ENCODE measurements at regions not wholly inside any gene's neighbourhood (a gene's known extent, or its start where the extent isn't known, plus 50 kb on each side); places are given as distances from the start of the nearest gene placed in this dataset.

- no peaks in the 10 kb centered on the region for H3K9me3 ChIP-seq
- FAIRE-seq (no peak), ATAC-seq (no peak), DNase-seq (ENCODE audit: low read depth in 1 of 2, low spot score in 1 of 2) (no peak)
- ChIA-PET POLR2A (no interaction called here), CTCF (interaction anchor here (1.1 kb wide), 1 partner anchor 13 kb away, joined by 3 read pairs; no protein-coding TSS in a partner anchor)
- H3K4me3 ChIP-seq: no peak overlapping the region
- no peak overlapping the region for H3K4me2 ChIP-seq
- H3K4me1 ChIP-seq: peaks cover 8% of the 10 kb centered on the region; the same call in 1 of the 3 replicates
- TF ChIP-seq RNF2 (IDR thresholded peaks at IDR 0.05; ENCODE audit: borderline replicate concordance, low read depth) (no peak), CBX8 (IDR thresholded peaks at IDR 0.05) (no peak), CEBPB (IDR thresholded peaks at IDR 0.05) (no peak), CTCF (IDR thresholded peaks at IDR 0.05) (no peak), MYC (IDR thresholded peaks at IDR 0.05; ENCODE audit: borderline replicate concordance, low read length) (no peak)
- 79% methylated on average over 1 of the region's 1 CpG for WGBS (ENCODE audit: missing lambda C conversion rate)
- peak overlapping the region in 1 of 2 experiments; percentile 32; a peak in 1 of 6 replicates for H3K27ac ChIP-seq
Measured at GRCh38 chr5:71891406-71891805, 172.3 kb downstream of the CARTPT start.

- FAIRE-seq (no peak), DNase-seq (ENCODE audit: low read depth in 1 of 2, low spot score in 1 of 2) (peak in 1 of 2 experiments; percentile 26), ATAC-seq (peak in 1 of 2 experiments; percentile 32; a peak in 2 of 6 replicates)
- Histone ChIP-seq H3K9me3 (no peaks in the 10 kb centered on the region), H3K27ac (peak overlapping the region; percentile 12 to 32; a peak in 1 of 6 replicates), H3K4me3 (no peak overlapping the region), H3K4me2 (0 out of 3 replicates have a peak overlapping the region, but pooled peaks have one; percentile 1), H3K4me1 (peaks cover 8% of the 10 kb centered on the region; the same call in 1 of the 3 replicates)
- TF ChIP-seq JUN (IDR thresholded peaks at IDR 0.05): no peak
- TF ChIP-seq MAFK (IDR thresholded peaks at IDR 0.05; ENCODE audit: partially characterized antibody): no peak
- TF ChIP-seq POLR2A (IDR thresholded peaks at IDR 0.05; ENCODE audit: low read length): no peak
- no peak for TF ChIP-seq HMGXB4 (CRISPR knock-in tag; IDR thresholded peaks at IDR 0.05; ENCODE audit: borderline replicate concordance)
- no peak for TF ChIP-seq HEYL (CRISPR knock-in tag; IDR thresholded peaks at IDR 0.05)
- TF ChIP-seq TP53 (CRISPR knock-in tag; IDR thresholded peaks at IDR 0.05): no peak
- TF ChIP-seq KDM1A (IDR thresholded peaks at IDR 0.05; ENCODE audit: low read depth): no peak
- TF ChIP-seq PBX3 (IDR thresholded peaks at IDR 0.05): no peak
- TF ChIP-seq SMC3 (IDR thresholded peaks at IDR 0.05): no peak
- TF ChIP-seq CBX8 (IDR thresholded peaks at IDR 0.05): no peak
- no peak for TF ChIP-seq ZFP36 (IDR thresholded peaks at IDR 0.05; ENCODE audit: borderline replicate concordance, partially characterized antibody)
- TF ChIP-seq RARB (CRISPR knock-in tag; IDR thresholded peaks at IDR 0.05): no peak
- TF ChIP-seq RFX5 (IDR thresholded peaks at IDR 0.05): no peak
- TF ChIP-seq TFCP2L1 (CRISPR knock-in tag; IDR thresholded peaks at IDR 0.05): no peak
- WGBS (ENCODE audit: missing lambda C conversion rate): 73% methylated on average over 4 of the region's 4 CpGs
- ChIA-PET CTCF (interaction anchor here (1.1 kb wide), 1 partner anchor 14 kb away, joined by 3 read pairs; no protein-coding TSS in a partner anchor), POLR2A (no interaction called here)
Measured at GRCh38 chr5:71891856-71892255, 172.8 kb downstream of the CARTPT start.

- ChIA-PET POLR2A (no interaction called here), CTCF (interaction anchor here (0.9 to 1.1 kb wide), 5 partner anchors 12 to 29 kb away, joined by 3 to 6 read pairs (median 3); no protein-coding TSS in a partner anchor)
- H3K4me1 ChIP-seq: peaks cover 8% of the 10 kb centered on the region; the same call in 1 of the 3 replicates
- DNase-seq (ENCODE audit: low read depth in 1 of 2, low spot score in 1 of 2) (no peak), ATAC-seq (peak in 1 of 2 experiments; percentile 35; a peak in 2 of 6 replicates), FAIRE-seq (no peak)
- H3K4me2 ChIP-seq: no peak overlapping the region
- 75% methylated on average over 3 of the region's 3 CpGs for WGBS (ENCODE audit: missing lambda C conversion rate)
- no peaks in the 10 kb centered on the region for H3K9me3 ChIP-seq
- TF ChIP-seq NPAS2 (CRISPR knock-in tag; IDR thresholded peaks at IDR 0.05; ENCODE audit: borderline replicate concordance): no peak
- no peak for TF ChIP-seq POLR2A (IDR thresholded peaks at IDR 0.05; ENCODE audit: low read length)
- peak overlapping the region in 1 of 2 experiments; percentile 32; a peak in 1 of 6 replicates for H3K27ac ChIP-seq
- no peak overlapping the region for H3K4me3 ChIP-seq
Measured at GRCh38 chr5:71892641-71893365, 173.7 kb downstream of the CARTPT start.

Measured in A549 (cell line).